RPMI7951 (cell line): ENCODE measurements at regions not wholly inside any gene's neighbourhood (a gene's known extent, or its start where the extent isn't known, plus 50 kb on each side); places are given as distances from the start of the nearest gene placed in this dataset.
"Not testable (repeated sequence)": the region's sequence is repeated elsewhere in the genome, so short reads cannot be mapped to it uniquely, and the experiment has no call there.

ENCODE experiments used
- DNase-seq: peaks from one replicate; pipeline ENCODE4 v3.0.0-alpha.2; 2012; ENCODE audit warnings: low read depth

- no peak for DNase-seq
Observed at GRCh38 chrX:101823236-101823635, 108.6 kb downstream of the ZMAT1 start.

GRCh38 chrX:101817739-101818138, 114.1 kb downstream of the ZMAT1 start:
- DNase-seq, result not testable (repeated sequence)

- no peak for DNase-seq
Observed at GRCh38 chrX:101813200-101813599, 118.6 kb downstream of the ZMAT1 start.

- DNase-seq, result no peak
Observed at GRCh38 chrX:101803451-101803850, 128.4 kb downstream of the ZMAT1 start.

- peak; percentile 81 for DNase-seq
Observed at GRCh38 chrX:101799387-101799786, 132.4 kb downstream of the ZMAT1 start.

DNA sequence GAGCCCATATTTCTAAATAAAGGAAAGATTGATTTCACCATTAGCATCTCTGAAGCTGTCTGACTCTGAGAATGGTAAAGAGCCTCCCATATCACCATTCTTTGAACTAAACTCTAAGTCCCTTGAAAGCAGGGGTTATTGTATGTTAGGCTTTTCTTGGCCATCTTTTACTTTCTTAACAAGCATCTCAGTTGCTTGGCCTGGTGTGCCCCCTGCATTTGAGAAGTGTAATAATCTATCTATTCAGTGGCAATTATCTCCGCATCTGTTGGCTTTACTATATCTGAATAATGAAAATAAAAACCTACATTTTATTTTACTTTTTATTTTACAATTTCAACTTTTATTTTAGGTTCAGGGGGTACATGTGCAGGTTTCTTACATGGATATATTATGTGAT, 128.3 kb upstream of the ARMCX2 start:
- no peak for DNase-seq

DNA sequence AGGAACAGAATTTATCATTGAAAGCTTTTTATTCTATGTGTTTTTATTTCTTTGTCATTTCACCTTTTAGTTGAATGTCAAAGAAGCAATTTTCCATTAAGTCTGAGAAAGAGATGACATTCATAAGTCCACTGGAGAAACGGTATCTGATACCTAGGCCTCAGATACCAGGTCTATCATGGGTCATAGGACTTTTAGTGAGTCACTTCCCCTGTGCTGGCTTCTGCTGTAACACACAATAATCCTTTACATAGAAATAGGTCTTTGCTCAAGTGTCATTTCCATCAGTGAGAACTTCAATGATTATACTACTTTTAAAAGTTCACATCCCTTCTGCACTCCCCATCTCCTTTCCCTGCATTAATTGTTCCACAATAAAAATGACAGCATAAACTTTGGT, 125.5 kb upstream of the ARMCX2 start:
- no peak for DNase-seq

DNA sequence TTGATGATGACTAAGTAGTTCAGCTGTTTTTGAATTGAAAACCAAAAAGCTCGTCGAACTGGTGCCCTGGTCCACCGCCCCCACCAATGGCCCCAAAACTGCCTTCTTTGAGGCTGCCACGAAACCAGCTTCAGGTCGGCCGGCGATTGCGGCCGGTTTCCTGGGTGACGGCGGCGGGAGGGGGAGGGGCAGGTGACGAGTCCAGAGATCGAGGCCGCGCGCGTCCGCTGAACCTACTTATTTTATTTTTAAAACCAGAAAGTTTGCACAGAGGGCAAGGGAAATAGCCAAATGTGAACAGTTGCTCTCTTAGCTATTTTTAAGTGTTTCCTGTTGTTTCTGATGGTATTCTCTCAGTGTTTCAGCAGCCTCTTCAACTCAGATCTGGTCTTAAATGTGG, 120.8 kb upstream of the ARMCX2 start:
- not testable (repeated sequence) for DNase-seq

- DNase-seq, result no peak
Observed at GRCh38 chrX:101774340-101774739, 114.7 kb upstream of the ARMCX2 start.

- peak; percentile 46 for DNase-seq
Observed at GRCh38 chrX:101764538-101764937, 104.9 kb upstream of the ARMCX2 start.

- DNase-seq, result peak; percentile 35
Observed at GRCh38 chrX:101759000-101759399, 99.3 kb upstream of the ARMCX2 start.

GRCh38 chrX:101750744-101751143, 91.1 kb upstream of the ARMCX2 start:
- DNase-seq, result no peak

GRCh38 chrX:101749436-101749835, 89.8 kb upstream of the ARMCX2 start:
- DNase-seq, result peak; percentile 4

GRCh38 chrX:101745046-101745445, 85.4 kb upstream of the ARMCX2 start:
- no peak for DNase-seq

DNA sequence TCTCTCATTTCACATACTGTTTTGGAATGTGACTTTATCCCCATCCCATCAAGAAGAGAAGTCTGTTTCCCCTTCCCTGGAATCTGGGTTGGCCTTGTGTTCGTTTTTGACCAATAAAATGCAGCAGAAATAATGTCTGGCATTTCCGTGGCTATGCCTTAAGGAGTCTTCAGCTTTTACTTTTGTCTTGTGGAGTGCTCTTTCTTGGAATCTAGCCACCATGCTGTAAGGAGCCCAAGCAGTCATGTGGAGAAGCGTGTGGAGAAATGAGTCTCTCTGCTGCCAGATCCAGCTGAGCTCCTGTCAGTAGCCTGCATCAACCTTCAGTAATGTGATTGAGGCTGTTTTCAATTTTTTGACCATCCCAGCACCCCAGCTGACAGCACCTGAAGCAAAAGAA, 84.4 kb upstream of the ARMCX2 start:
- DNase-seq, result no peak

GRCh38 chrX:101740642-101741041, 81.0 kb upstream of the ARMCX2 start:
- DNase-seq, result no peak

- DNase-seq, result not testable (repeated sequence)
Observed at GRCh38 chrX:101738867-101739266, 79.2 kb upstream of the ARMCX2 start.

- DNase-seq, result not testable (repeated sequence)
Observed at GRCh38 chrX:101738411-101738810, 78.8 kb upstream of the ARMCX2 start.

- peak; percentile 0 for DNase-seq
Observed at GRCh38 chrX:101736651-101737050, 77.0 kb upstream of the ARMCX2 start.

GRCh38 chrX:101732870-101733269, 73.2 kb upstream of the ARMCX2 start:
- DNase-seq, result no peak

GRCh38 chrX:101729986-101730385, 70.3 kb upstream of the ARMCX2 start:
- DNase-seq, result no peak
